ENCODE measurements at regions not wholly inside any gene's neighbourhood (a gene's known extent, or its start where the extent isn't known, plus 50 kb on each side); places are given as distances from the start of the nearest gene placed in this dataset.

GRCh38 chr6:108795814-108796213 lies 52.4 kb upstream of the ARMC2 start:
- no peaks in the 10 kb centered on the region for H3K36me3 Mint-ChIP-seq
- ATAC-seq (no peak), DNase-seq (no peak)

GRCh38 chr6:108796875-108797274 lies 51.3 kb upstream of the ARMC2 start:
- H3K4me1 Mint-ChIP-seq, result peaks cover 43% of the 10 kb centered on the region
- no peak overlapping the region for H3K4me3 Mint-ChIP-seq
- H3K36me3 Mint-ChIP-seq, result no peaks in the 10 kb centered on the region
- H3K27me3 Mint-ChIP-seq, result no peaks in the 10 kb centered on the region
- CTCF ChIA-PET, result interaction anchor here (1.2 to 3.5 kb wide), 4 partner anchors 9 to 255 kb away, joined by 3 to 20 read pairs (median 7); no protein-coding TSS in a partner anchor
- DNase-seq, result no peak
- ATAC-seq, result no peak
- no peaks in the 10 kb centered on the region for H3K9me3 Mint-ChIP-seq (ENCODE audit: low read depth)
- H3K27ac Mint-ChIP-seq, result no peak overlapping the region

More at GRCh38 chr6:108795814-108796213, 52.4 kb upstream of the ARMC2 start:
- CTCF ChIA-PET, result interaction anchor here (3.5 kb wide), 1 partner anchor 12 kb away, joined by 20 read pairs; no protein-coding TSS in a partner anchor
- no peaks in the 10 kb centered on the region for H3K27me3 Mint-ChIP-seq
- no peak overlapping the region for H3K27ac Mint-ChIP-seq
- peaks cover 36% of the 10 kb centered on the region for H3K4me1 Mint-ChIP-seq
- H3K9me3 Mint-ChIP-seq (ENCODE audit: low read depth), result no peaks in the 10 kb centered on the region
- H3K4me3 Mint-ChIP-seq, result no peak overlapping the region

GRCh38 chr6:108797951-108798669 lies 50.1 kb upstream of the ARMC2 start:
- CTCF ChIA-PET, result interaction anchor here (0.6 to 2.4 kb wide), 7 partner anchors 11 to 275 kb away, joined by 3 to 11 read pairs (median 4); no protein-coding TSS in a partner anchor
- H3K27me3 Mint-ChIP-seq, result no peaks in the 10 kb centered on the region
- H3K4me1 Mint-ChIP-seq, result peaks cover 45% of the 10 kb centered on the region
- no peaks in the 10 kb centered on the region for H3K36me3 Mint-ChIP-seq
- peak overlapping the region; percentile 90 for H3K27ac Mint-ChIP-seq
- DNase-seq (no peak), ATAC-seq (peak; percentile 62)
- no peaks in the 10 kb centered on the region for H3K9me3 Mint-ChIP-seq (ENCODE audit: low read depth)
- H3K4me3 Mint-ChIP-seq, result peak overlapping the region; percentile 29
